SU-DHL-6 (cell line): ENCODE measurements at regions not wholly inside any gene's neighbourhood (a gene's known extent, or its start where the extent isn't known, plus 50 kb on each side); places are given as distances from the start of the nearest gene placed in this dataset.

Experiments
- EZH2phosphoT487 ChIP-seq: fragments of 200-600 bp; sonication (generic), shearing (Covaris generic); conservative IDR thresholded peaks from 2 replicates; pipeline ENCODE4 v1.6.1; 2018; ENCODE audit warnings: mild to moderate bottlenecking, antibody characterized with exemption, low read length, moderate library complexity, mixed read lengths
- TF ChIP-seq, protein P1 (sequence below): fragments of 200-600 bp; sonication (generic); IDR thresholded peaks from one replicate; pipeline ENCODE4 v1.5.1; 2017; ENCODE audit warnings: antibody characterized with exemption, mild to moderate bottlenecking, low read length, moderate library complexity; ENCODE audit not compliant: insufficient read depth, poor library complexity, severe bottlenecking

DNA sequence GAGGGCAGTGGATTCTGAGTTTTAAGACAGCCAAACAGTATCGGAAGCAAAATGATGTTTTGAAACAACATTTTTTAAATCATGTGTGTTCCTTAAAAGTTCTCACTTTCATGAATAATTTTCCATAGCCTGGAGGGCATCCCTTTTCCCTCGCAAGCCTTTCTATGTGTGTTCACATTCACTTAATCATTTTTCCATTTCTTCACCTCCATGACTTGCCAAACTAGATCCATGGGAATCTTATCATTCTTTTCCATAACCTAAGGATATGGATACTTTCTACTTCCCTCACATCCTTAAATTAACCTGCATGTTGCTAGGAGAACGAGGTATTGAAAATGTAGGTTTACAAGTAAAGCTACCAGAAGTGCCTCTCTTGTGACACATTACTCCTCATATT lies 94.2 kb upstream of the NPVF start:
- TF ChIP-seq, protein P1, sequence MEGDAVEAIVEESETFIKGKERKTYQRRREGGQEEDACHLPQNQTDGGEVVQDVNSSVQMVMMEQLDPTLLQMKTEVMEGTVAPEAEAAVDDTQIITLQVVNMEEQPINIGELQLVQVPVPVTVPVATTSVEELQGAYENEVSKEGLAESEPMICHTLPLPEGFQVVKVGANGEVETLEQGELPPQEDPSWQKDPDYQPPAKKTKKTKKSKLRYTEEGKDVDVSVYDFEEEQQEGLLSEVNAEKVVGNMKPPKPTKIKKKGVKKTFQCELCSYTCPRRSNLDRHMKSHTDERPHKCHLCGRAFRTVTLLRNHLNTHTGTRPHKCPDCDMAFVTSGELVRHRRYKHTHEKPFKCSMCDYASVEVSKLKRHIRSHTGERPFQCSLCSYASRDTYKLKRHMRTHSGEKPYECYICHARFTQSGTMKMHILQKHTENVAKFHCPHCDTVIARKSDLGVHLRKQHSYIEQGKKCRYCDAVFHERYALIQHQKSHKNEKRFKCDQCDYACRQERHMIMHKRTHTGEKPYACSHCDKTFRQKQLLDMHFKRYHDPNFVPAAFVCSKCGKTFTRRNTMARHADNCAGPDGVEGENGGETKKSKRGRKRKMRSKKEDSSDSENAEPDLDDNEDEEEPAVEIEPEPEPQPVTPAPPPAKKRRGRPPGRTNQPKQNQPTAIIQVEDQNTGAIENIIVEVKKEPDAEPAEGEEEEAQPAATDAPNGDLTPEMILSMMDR, result no peak
- no peak for TF ChIP-seq EZH2phosphoT487
